ENCODE measurements at regions not wholly inside any gene's neighbourhood (a gene's known extent, or its start where the extent isn't known, plus 50 kb on each side); places are given as distances from the start of the nearest gene placed in this dataset.

- no peak for DNase-seq
- no peaks in the 10 kb centered on the region for H3K36me3 Mint-ChIP-seq (ENCODE audit: low read depth)
- no peaks in the 10 kb centered on the region for H3K27me3 Mint-ChIP-seq (ENCODE audit: low read depth)
- no peaks in the 10 kb centered on the region for H3K9me3 Mint-ChIP-seq (ENCODE audit: insufficient read depth)
- POLR2A ChIA-PET: no interaction called here
- CTCF ChIA-PET: no interaction called here
- H3K4me1 Mint-ChIP-seq (ENCODE audit: low read depth): no peaks in the 10 kb centered on the region
- H3K27ac Mint-ChIP-seq: no peak overlapping the region
- no peak overlapping the region for H3K4me3 Mint-ChIP-seq
- no peak for ATAC-seq
Measured at GRCh38 chr5:61796773-61797172, 464.7 kb downstream of the ZSWIM6 start.

GRCh38 chr5:61800450-61800849 is 468.4 kb downstream of the ZSWIM6 start:
- POLR2A ChIA-PET: no interaction called here
- DNase-seq (no peak), ATAC-seq (no peak)
- CTCF ChIA-PET: no interaction called here
- Mint-ChIP-seq H3K9me3 (ENCODE audit: insufficient read depth) (no peaks in the 10 kb centered on the region), H3K36me3 (ENCODE audit: low read depth) (no peaks in the 10 kb centered on the region), H3K4me3 (no peak overlapping the region), H3K4me1 (ENCODE audit: low read depth) (no peaks in the 10 kb centered on the region), H3K27me3 (ENCODE audit: low read depth) (no peaks in the 10 kb centered on the region), H3K27ac (no peak overlapping the region)

GRCh38 chr5:61801174-61801573 is 469.1 kb downstream of the ZSWIM6 start:
- DNase-seq (no peak), ATAC-seq (no peak)
- H3K27me3 Mint-ChIP-seq (ENCODE audit: low read depth): no peaks in the 10 kb centered on the region
- no peak overlapping the region for H3K27ac Mint-ChIP-seq
- CTCF ChIA-PET: no interaction called here
- H3K4me3 Mint-ChIP-seq: no peak overlapping the region
- H3K4me1 Mint-ChIP-seq (ENCODE audit: low read depth): no peaks in the 10 kb centered on the region
- no peaks in the 10 kb centered on the region for H3K9me3 Mint-ChIP-seq (ENCODE audit: insufficient read depth)
- no peaks in the 10 kb centered on the region for H3K36me3 Mint-ChIP-seq (ENCODE audit: low read depth)
- POLR2A ChIA-PET: no interaction called here

GRCh38 chr5:61802456-61802855 is 470.4 kb downstream of the ZSWIM6 start:
- no peak for ATAC-seq
- Mint-ChIP-seq H3K4me3 (no peak overlapping the region), H3K27me3 (ENCODE audit: low read depth) (no peaks in the 10 kb centered on the region), H3K9me3 (ENCODE audit: insufficient read depth) (no peaks in the 10 kb centered on the region), H3K27ac (no peak overlapping the region), H3K36me3 (ENCODE audit: low read depth) (no peaks in the 10 kb centered on the region), H3K4me1 (ENCODE audit: low read depth) (no peaks in the 10 kb centered on the region)
- ChIA-PET CTCF (no interaction called here), POLR2A (no interaction called here)
- no peak for DNase-seq

- DNase-seq (no peak), ATAC-seq (no peak)
- no peak overlapping the region for H3K4me3 Mint-ChIP-seq
- no peaks in the 10 kb centered on the region for H3K36me3 Mint-ChIP-seq (ENCODE audit: low read depth)
- ChIA-PET POLR2A (no interaction called here), CTCF (interaction anchor here (0.5 kb wide), 1 partner anchor 837 kb away, joined by 3 read pairs; no protein-coding TSS in a partner anchor)
- no peak overlapping the region for H3K27ac Mint-ChIP-seq
- H3K27me3 Mint-ChIP-seq (ENCODE audit: low read depth): no peaks in the 10 kb centered on the region
- H3K9me3 Mint-ChIP-seq (ENCODE audit: insufficient read depth): no peaks in the 10 kb centered on the region
- no peaks in the 10 kb centered on the region for H3K4me1 Mint-ChIP-seq (ENCODE audit: low read depth)
Measured at GRCh38 chr5:61805101-61805500, 473.0 kb downstream of the ZSWIM6 start.

GRCh38 chr5:61806491-61807020 is 474.5 kb downstream of the ZSWIM6 start:
- Mint-ChIP-seq H3K4me3 (no peak overlapping the region), H3K9me3 (ENCODE audit: insufficient read depth) (no peaks in the 10 kb centered on the region), H3K27ac (no peak overlapping the region), H3K27me3 (ENCODE audit: low read depth) (peaks cover under 1% of the 10 kb centered on the region), H3K4me1 (ENCODE audit: low read depth) (no peaks in the 10 kb centered on the region), H3K36me3 (ENCODE audit: low read depth) (no peaks in the 10 kb centered on the region)
- ChIA-PET POLR2A (no interaction called here), CTCF (no interaction called here)
- DNase-seq: no peak
- no peak for ATAC-seq

- no peaks in the 10 kb centered on the region for H3K9me3 Mint-ChIP-seq (ENCODE audit: insufficient read depth)
- no peak overlapping the region for H3K4me3 Mint-ChIP-seq
- no peaks in the 10 kb centered on the region for H3K4me1 Mint-ChIP-seq (ENCODE audit: low read depth)
- POLR2A ChIA-PET: no interaction called here
- H3K27ac Mint-ChIP-seq: no peak overlapping the region
- ATAC-seq (no peak), DNase-seq (no peak)
- CTCF ChIA-PET: no interaction called here
- H3K27me3 Mint-ChIP-seq (ENCODE audit: low read depth): peaks cover 4% of the 10 kb centered on the region
- H3K36me3 Mint-ChIP-seq (ENCODE audit: low read depth): no peaks in the 10 kb centered on the region
Measured at GRCh38 chr5:61808091-61808490, 476.0 kb downstream of the ZSWIM6 start.

- Mint-ChIP-seq H3K36me3 (ENCODE audit: low read depth) (no peaks in the 10 kb centered on the region), H3K9me3 (ENCODE audit: insufficient read depth) (no peaks in the 10 kb centered on the region), H3K27me3 (ENCODE audit: low read depth) (peaks cover 4% of the 10 kb centered on the region), H3K27ac (no peak overlapping the region), H3K4me1 (ENCODE audit: low read depth) (no peaks in the 10 kb centered on the region), H3K4me3 (no peak overlapping the region)
- ATAC-seq (no peak), DNase-seq (no peak)
- ChIA-PET CTCF (no interaction called here), POLR2A (no interaction called here)
Measured at GRCh38 chr5:61808909-61809308, 476.9 kb downstream of the ZSWIM6 start.

GRCh38 chr5:61809651-61810050 is 477.6 kb downstream of the ZSWIM6 start:
- Mint-ChIP-seq H3K4me3 (no peak overlapping the region), H3K36me3 (ENCODE audit: low read depth) (no peaks in the 10 kb centered on the region), H3K4me1 (ENCODE audit: low read depth) (no peaks in the 10 kb centered on the region), H3K9me3 (ENCODE audit: insufficient read depth) (no peaks in the 10 kb centered on the region), H3K27me3 (ENCODE audit: low read depth) (peaks cover 4% of the 10 kb centered on the region), H3K27ac (no peak overlapping the region)
- ChIA-PET POLR2A (no interaction called here), CTCF (no interaction called here)
- DNase-seq (no peak), ATAC-seq (no peak)

GRCh38 chr5:61811052-61811451 is 479.0 kb downstream of the ZSWIM6 start:
- no peak overlapping the region for H3K27ac Mint-ChIP-seq
- ChIA-PET POLR2A (no interaction called here), CTCF (no interaction called here)
- ATAC-seq: no peak
- H3K4me1 Mint-ChIP-seq (ENCODE audit: low read depth): no peaks in the 10 kb centered on the region
- H3K36me3 Mint-ChIP-seq (ENCODE audit: low read depth): no peaks in the 10 kb centered on the region
- no peak for DNase-seq
- peaks cover 4% of the 10 kb centered on the region for H3K27me3 Mint-ChIP-seq (ENCODE audit: low read depth)
- H3K4me3 Mint-ChIP-seq: no peak overlapping the region
- H3K9me3 Mint-ChIP-seq (ENCODE audit: insufficient read depth): no peaks in the 10 kb centered on the region

GRCh38 chr5:61813361-61813760 is 481.3 kb downstream of the ZSWIM6 start:
- ATAC-seq: no peak
- no peaks in the 10 kb centered on the region for H3K4me1 Mint-ChIP-seq (ENCODE audit: low read depth)

GRCh38 chr5:61815339-61815738 is 483.3 kb downstream of the ZSWIM6 start:
- ATAC-seq (no peak), DNase-seq (no peak)
- Mint-ChIP-seq H3K4me1 (ENCODE audit: low read depth) (no peaks in the 10 kb centered on the region), H3K27ac (no peak overlapping the region), H3K4me3 (no peak overlapping the region), H3K27me3 (ENCODE audit: low read depth) (peaks cover 6% of the 10 kb centered on the region), H3K36me3 (ENCODE audit: low read depth) (no peaks in the 10 kb centered on the region), H3K9me3 (ENCODE audit: insufficient read depth) (no peaks in the 10 kb centered on the region)
- POLR2A ChIA-PET: no interaction called here
- CTCF ChIA-PET: no interaction called here

More at GRCh38 chr5:61813361-61813760, 481.3 kb downstream of the ZSWIM6 start:
- POLR2A ChIA-PET: no interaction called here
- Mint-ChIP-seq H3K4me3 (no peak overlapping the region), H3K36me3 (ENCODE audit: low read depth) (no peaks in the 10 kb centered on the region), H3K27ac (no peak overlapping the region), H3K9me3 (ENCODE audit: insufficient read depth) (no peaks in the 10 kb centered on the region), H3K27me3 (ENCODE audit: low read depth) (peaks cover 4% of the 10 kb centered on the region)
- DNase-seq: no peak
- CTCF ChIA-PET: no interaction called here

- no peaks in the 10 kb centered on the region for H3K4me1 Mint-ChIP-seq (ENCODE audit: low read depth)
- no peak for ATAC-seq
- DNase-seq: no peak
- H3K4me3 Mint-ChIP-seq: no peak overlapping the region
- no peak overlapping the region for H3K27ac Mint-ChIP-seq
- H3K9me3 Mint-ChIP-seq (ENCODE audit: insufficient read depth): no peaks in the 10 kb centered on the region
- CTCF ChIA-PET: no interaction called here
- POLR2A ChIA-PET: no interaction called here
- H3K27me3 Mint-ChIP-seq (ENCODE audit: low read depth): peaks cover 8% of the 10 kb centered on the region
- no peaks in the 10 kb centered on the region for H3K36me3 Mint-ChIP-seq (ENCODE audit: low read depth)
Measured at GRCh38 chr5:61816146-61816545, 484.1 kb downstream of the ZSWIM6 start.

All from activated CD8-positive, alpha-beta T cell treated with anti-CD3 and anti-CD28 coated beads, Interleukin-2, amount 10 ng/mL, durations not matched to agents 7 days and 5 days (primary cell).